Esophagus squamous epithelium (tissue), 5 donors: ENCODE measurements at regions not wholly inside any gene's neighbourhood (a gene's known extent, or its start where the extent isn't known, plus 50 kb on each side); places are given as distances from the start of the nearest gene placed in this dataset.

Experiments used
- DNase-seq: peaks from one replicate; lab custom pipeline; 2025; lab: John Stamatoyannopoulos, UW
- H3K27ac ChIP-seq, 4 donors: fragments of 200-600 bp; sonication (generic); one replicate each; pipeline ENCODE4 v1.5.1; 2016 to 2019; ENCODE audit warnings: mild to moderate bottlenecking in 1 of 4
- H3K27me3 ChIP-seq, 4 donors: fragments of 200-600 bp; sonication (generic); 1 replicate in 3 of 4; 2 replicates in 1 of 4; pipeline versions ENCODE4 v1.5.1 to v1.6.0; 2017 to 2021; ENCODE audit warnings: antibody characterized with exemption in 1 of 4
- H3K36me3 ChIP-seq, 3 donors: fragments of 200-600 bp; sonication (generic); one replicate each; pipeline ENCODE4 v1.5.1; 2016 to 2019
- H3K4me1 ChIP-seq, 3 donors: fragments of 200-600 bp; sonication (generic); one replicate each; pipeline ENCODE4 v1.5.1; 2017 to 2019
- H3K4me3 ChIP-seq, 4 donors: fragments of 200-600 bp; sonication (generic); 1 replicate in 3 of 4; 2 replicates in 1 of 4; pipeline ENCODE4 v1.5.1; 2016 to 2019; ENCODE audit warnings: mild to moderate bottlenecking in 2 of 4, moderate library complexity in 1 of 4
- H3K9me3 ChIP-seq, 3 donors: fragments of 200-600 bp; sonication (generic); one replicate each; pipeline ENCODE4 v1.5.1; 2016 to 2019
- CTCF ChIP-seq, 6 experiments: fragments of 450-650 bp in 4 of 6; fragments of 200-600 bp in 2 of 6; sonication (generic) in 2 of 6; IDR thresholded peaks; one replicate each; pipeline ENCODE4 v1.5.1; 2016 to 2019; ENCODE audit warnings: antibody characterized with exemption in 6 of 6, mild to moderate bottlenecking in 4 of 6, moderate library complexity in 4 of 6
- POLR2A ChIP-seq, 4 donors: fragments of 450-650 bp; IDR thresholded peaks; one replicate each; pipeline ENCODE4 v1.6.1; 2017; ENCODE audit warnings: antibody characterized with exemption in 4 of 4, mild to moderate bottlenecking in 4 of 4, moderate library complexity in 3 of 4
- WGBS, 2 donors: methylation state at CpG; one replicate each; pipeline ENCODE4 v1.1.5; 2018; 5-methylcytosine and 5-hydroxymethylcytosine counted together
- intact Hi-C: fragments of 100-400 bp; cut with DNase I; formaldehyde crosslinking; loops from one replicate; pipeline ENCODE4 v1.15.0; 2022
- donor health status: DM: yes; HTN: yes; CAD: no.

GRCh38 chr9:90007516-90008440 lies 403.0 kb downstream of the GADD45G start:
- intact Hi-C loops: no loop called here
- Histone ChIP-seq H3K27ac (peak overlapping the region in 2 of 4 donors; percentile 47 to 57), H3K36me3 (no peaks in the 10 kb centered on the region), H3K9me3 (no peaks in the 10 kb centered on the region), H3K27me3 (peaks cover 0 to 6% (median 0%) of the 10 kb centered on the region in 4 donors), H3K4me3 (no peak overlapping the region), H3K4me1 (peaks cover 5 to 30% (median 7%) of the 10 kb centered on the region in 3 donors)
- no peak for TF ChIP-seq CTCF (IDR thresholded peaks at IDR 0.05)
- TF ChIP-seq POLR2A (IDR thresholded peaks at IDR 0.05): no peak
- no peak for DNase-seq
- 70 to 81% methylated on average over 11 of the region's 11 CpGs for WGBS, 2 donors

DNA sequence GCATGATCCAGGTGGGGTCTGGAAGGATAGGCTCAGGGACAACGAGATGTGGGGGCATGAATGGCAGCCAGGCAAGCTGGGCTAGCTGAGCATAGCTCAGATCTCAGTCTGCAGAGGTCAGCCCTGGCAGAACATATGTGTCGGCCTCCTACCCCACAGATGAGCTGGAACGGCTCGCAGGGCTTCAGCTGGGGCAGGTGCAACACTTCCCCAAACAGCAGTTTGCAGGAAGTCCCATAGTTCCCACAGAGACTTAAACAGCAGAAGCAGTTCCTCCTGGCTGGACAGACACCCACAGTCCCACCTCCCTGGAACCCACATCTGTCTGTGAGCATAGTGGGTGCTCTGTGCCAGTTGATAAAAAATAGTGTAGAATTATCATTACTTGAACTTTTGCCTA lies 404.6 kb downstream of the GADD45G start:
- intact Hi-C loops: no loop called here

DNA sequence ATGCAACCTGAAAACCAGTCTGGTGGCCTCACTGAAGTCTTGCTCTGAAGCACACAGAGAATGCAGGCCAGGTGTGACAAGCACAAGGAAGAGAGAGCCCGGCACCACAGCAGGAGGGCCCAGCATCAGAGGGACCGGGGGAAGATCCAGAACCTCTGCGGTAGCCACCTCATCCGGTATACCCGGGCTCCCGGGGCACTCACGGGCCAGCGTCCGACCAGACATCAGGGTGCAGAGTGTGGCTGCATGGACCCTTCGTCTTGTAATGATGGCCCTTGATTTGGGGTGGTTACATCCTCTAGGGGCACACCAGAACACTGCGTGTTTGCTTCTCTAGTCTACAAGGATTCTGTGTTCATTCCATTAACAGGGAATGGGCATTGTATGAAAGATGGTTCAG lies 406.0 kb downstream of the GADD45G start:
- no peak for DNase-seq
- H3K4me1 ChIP-seq: peaks cover 9 to 37% (median 11%) of the 10 kb centered on the region in 3 donors
- H3K27me3 ChIP-seq: peaks cover 0 to 14% (median 0%) of the 10 kb centered on the region in 4 donors
- intact Hi-C loops: no loop called here
- no peak overlapping the region for H3K4me3 ChIP-seq
- no peak for TF ChIP-seq CTCF (IDR thresholded peaks at IDR 0.05)
- TF ChIP-seq POLR2A (IDR thresholded peaks at IDR 0.05): no peak
- H3K27ac ChIP-seq: no peak overlapping the region
- H3K36me3 ChIP-seq: no peaks in the 10 kb centered on the region
- 91 to 96% methylated on average over 7 of the region's 11 CpGs for WGBS, 2 donors
- H3K9me3 ChIP-seq: no peaks in the 10 kb centered on the region

More for the DNA sequence above, 404.6 kb downstream of the GADD45G start:
- Histone ChIP-seq H3K4me3 (no peak overlapping the region), H3K4me1 (peaks cover 5 to 25% (median 6%) of the 10 kb centered on the region in 3 donors), H3K27me3 (peaks cover 0 to 14% (median 0%) of the 10 kb centered on the region in 4 donors), H3K9me3 (no peaks in the 10 kb centered on the region), H3K36me3 (no peaks in the 10 kb centered on the region), H3K27ac (no peak overlapping the region)
- no peak for DNase-seq
- WGBS, 2 donors: 63 to 67% methylated on average over 4 of the region's 4 CpGs
- no peak for TF ChIP-seq POLR2A (IDR thresholded peaks at IDR 0.05)
- TF ChIP-seq CTCF (IDR thresholded peaks at IDR 0.05): no peak

DNA sequence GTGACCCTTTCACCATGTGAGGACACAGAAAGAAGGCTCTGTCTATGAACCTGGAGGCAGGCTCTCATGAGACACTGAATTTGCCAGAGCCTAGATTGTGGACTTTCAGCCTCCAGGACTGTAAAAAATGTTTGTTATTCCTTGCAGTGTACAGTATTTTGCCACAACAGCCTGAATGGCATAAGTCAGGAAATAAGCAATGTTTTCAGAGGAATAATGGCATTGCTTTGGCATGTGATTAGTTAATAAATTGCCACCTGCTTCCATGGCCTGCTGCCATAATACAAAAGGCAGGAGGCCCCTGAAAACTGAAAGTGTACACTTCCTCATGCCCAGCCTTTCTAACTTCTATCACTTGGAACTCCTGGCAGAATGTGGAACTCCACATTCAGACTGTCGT lies 408.1 kb downstream of the GADD45G start:
- Histone ChIP-seq H3K4me3 (no peak overlapping the region), H3K4me1 (peaks cover 7 to 32% (median 9%) of the 10 kb centered on the region in 3 donors), H3K9me3 (no peaks in the 10 kb centered on the region), H3K36me3 (no peaks in the 10 kb centered on the region), H3K27me3 (peaks cover 0 to 29% (median 0%) of the 10 kb centered on the region in 4 donors), H3K27ac (no peak overlapping the region)
- DNase-seq: no peak
- WGBS, 2 donors: 40 to 42% methylated on average over 1 of the region's 1 CpG
- intact Hi-C loops: no loop called here
- TF ChIP-seq CTCF (IDR thresholded peaks at IDR 0.05): no peak
- TF ChIP-seq POLR2A (IDR thresholded peaks at IDR 0.05): no peak

GRCh38 chr9:90013778-90014177 lies 409.0 kb downstream of the GADD45G start:
- no peak for DNase-seq
- peaks cover 0 to 37% (median 0%) of the 10 kb centered on the region in 4 donors for H3K27me3 ChIP-seq
- H3K9me3 ChIP-seq: no peaks in the 10 kb centered on the region
- intact Hi-C loops: no loop called here
- WGBS, 2 donors: 76 to 86% methylated on average over 4 to 6 of the region's 8 CpGs
- TF ChIP-seq POLR2A (IDR thresholded peaks at IDR 0.05): no peak
- no peak for TF ChIP-seq CTCF (IDR thresholded peaks at IDR 0.05)
- no peaks in the 10 kb centered on the region for H3K36me3 ChIP-seq
- H3K27ac ChIP-seq: no peak overlapping the region
- no peak overlapping the region for H3K4me3 ChIP-seq
- peaks cover 7 to 25% (median 9%) of the 10 kb centered on the region in 3 donors for H3K4me1 ChIP-seq
